Stomach (tissue), 8 donors: ENCODE measurements at regions not wholly inside any gene's neighbourhood (a gene's known extent, or its start where the extent isn't known, plus 50 kb on each side); places are given as distances from the start of the nearest gene placed in this dataset.

Experiments used
- DNase-seq, 2 donors: peaks; one replicate each; pipeline versions ENCODE4 v3.0.0 to v3.0.0-alpha.2; 2013 to 2019
- H3K27ac ChIP-seq, 5 donors: fragments of 200-600 bp in 4 of 5; sonication (generic) in 4 of 5; one replicate each; pipeline ENCODE4 v1.5.1; 2013 to 2019; ENCODE audit warnings: mild to moderate bottlenecking in 1 of 5, moderate library complexity in 1 of 5
- H3K27me3 ChIP-seq, 3 donors: fragments of 200-600 bp; sonication (generic); one replicate each; pipeline ENCODE4 v1.5.1; 2017 to 2019; ENCODE audit warnings: mixed run types in 1 of 3
- H3K36me3 ChIP-seq, 4 donors: fragments of 200-600 bp; sonication (generic); 1 replicate in 3 of 4; 2 replicates in 1 of 4; pipeline ENCODE4 v1.5.1; 2016 to 2019
- H3K4me1 ChIP-seq, 4 donors: fragments of 200-600 bp; sonication (generic); one replicate each; pipeline ENCODE4 v1.5.1; 2016 to 2019
- H3K4me3 ChIP-seq, 4 donors: fragments of 200-600 bp; sonication (generic) in 3 of 4; one replicate each; pipeline ENCODE4 v1.5.1; 2016 to 2019; ENCODE audit warnings: mild to moderate bottlenecking in 1 of 4
- H3K9me3 ChIP-seq, 4 donors: fragments of 200-600 bp; sonication (generic); one replicate each; pipeline ENCODE4 v1.5.1; 2016 to 2019
- EP300 ChIP-seq: sonication (generic); formaldehyde crosslinking; IDR thresholded peaks from one replicate; pipeline ENCODE4 v1.6.1; 2017; ENCODE audit warnings: antibody characterized with exemption
- POLR2A ChIP-seq, 4 donors: fragments of 450-650 bp; IDR thresholded peaks; one replicate each; pipeline ENCODE4 v1.6.1; 2016; ENCODE audit warnings: antibody characterized with exemption in 4 of 4, control low read depth in 2 of 4, mild to moderate bottlenecking in 1 of 4, moderate library complexity in 1 of 4
- POLR2AphosphoS5 ChIP-seq, 3 donors: sonication (generic); formaldehyde crosslinking; IDR thresholded peaks; one replicate each; pipeline ENCODE4 v1.6.1; 2016; ENCODE audit warnings: antibody characterized with exemption in 3 of 3
- WGBS, 5 donors: extraction: QIAGEN DNeasy Blood & Tissue Kit in 3 of 5; methylation state at CpG; one replicate each; pipeline versions ENCODE4 v1.1.5 to v1.1.7; 2013 to 2018; 5-methylcytosine and 5-hydroxymethylcytosine counted together
- intact Hi-C: fragments of 100-400 bp; cut with DNase I; formaldehyde crosslinking; loops from one replicate; pipeline ENCODE4 v1.15.1; 2023; ENCODE audit warnings: low total_unique reads
- TF ChIP-seq, protein P1 (sequence below), 7 experiments: fragments of 450-650 bp in 4 of 7; fragments of 200-600 bp in 3 of 7; sonication (generic) in 3 of 7; IDR thresholded peaks; one replicate each; pipeline ENCODE4 v1.5.1; 2016 to 2019; ENCODE audit warnings: antibody characterized with exemption in 7 of 7, control low read depth in 2 of 7, mild to moderate bottlenecking in 1 of 7
- donor health status: healthy with polysubstance abuse.
- donor health status: Bipolar disorder and iron deficiency.
- donor health status: healthy.

DNA sequence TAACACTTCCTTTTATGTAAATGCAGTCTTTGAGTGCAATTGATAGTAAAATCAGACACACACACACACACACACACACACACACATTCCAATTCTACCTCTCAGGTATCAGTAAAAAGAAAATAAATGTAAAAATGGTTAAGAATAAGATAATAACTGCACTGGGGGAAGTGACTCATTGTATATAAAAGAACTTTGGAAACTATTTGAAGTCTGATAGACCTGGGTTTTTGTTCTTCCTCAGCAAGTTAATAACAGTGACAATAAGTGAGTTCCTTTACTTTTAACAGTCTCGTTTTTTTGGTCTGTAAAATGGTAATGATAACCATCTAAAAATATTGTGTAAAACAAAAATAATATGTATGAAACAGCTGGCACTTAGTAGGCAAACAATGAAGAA lies 1815.0 kb downstream of the MRPL39 start:
- no peaks in the 10 kb centered on the region for H3K4me1 ChIP-seq
- peaks cover 0 to 5% (median 0%) of the 10 kb centered on the region in 4 donors for H3K9me3 ChIP-seq
- no peaks in the 10 kb centered on the region for H3K36me3 ChIP-seq
- TF ChIP-seq POLR2AphosphoS5 (IDR thresholded peaks at IDR 0.05): no peak
- TF ChIP-seq, protein P1, sequence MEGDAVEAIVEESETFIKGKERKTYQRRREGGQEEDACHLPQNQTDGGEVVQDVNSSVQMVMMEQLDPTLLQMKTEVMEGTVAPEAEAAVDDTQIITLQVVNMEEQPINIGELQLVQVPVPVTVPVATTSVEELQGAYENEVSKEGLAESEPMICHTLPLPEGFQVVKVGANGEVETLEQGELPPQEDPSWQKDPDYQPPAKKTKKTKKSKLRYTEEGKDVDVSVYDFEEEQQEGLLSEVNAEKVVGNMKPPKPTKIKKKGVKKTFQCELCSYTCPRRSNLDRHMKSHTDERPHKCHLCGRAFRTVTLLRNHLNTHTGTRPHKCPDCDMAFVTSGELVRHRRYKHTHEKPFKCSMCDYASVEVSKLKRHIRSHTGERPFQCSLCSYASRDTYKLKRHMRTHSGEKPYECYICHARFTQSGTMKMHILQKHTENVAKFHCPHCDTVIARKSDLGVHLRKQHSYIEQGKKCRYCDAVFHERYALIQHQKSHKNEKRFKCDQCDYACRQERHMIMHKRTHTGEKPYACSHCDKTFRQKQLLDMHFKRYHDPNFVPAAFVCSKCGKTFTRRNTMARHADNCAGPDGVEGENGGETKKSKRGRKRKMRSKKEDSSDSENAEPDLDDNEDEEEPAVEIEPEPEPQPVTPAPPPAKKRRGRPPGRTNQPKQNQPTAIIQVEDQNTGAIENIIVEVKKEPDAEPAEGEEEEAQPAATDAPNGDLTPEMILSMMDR (IDR thresholded peaks at IDR 0.05): no peak
- TF ChIP-seq POLR2A (IDR thresholded peaks at IDR 0.05): no peak
- no peak for TF ChIP-seq EP300
- intact Hi-C loops: no loop called here
- no peaks in the 10 kb centered on the region for H3K27me3 ChIP-seq
- no peak overlapping the region for H3K4me3 ChIP-seq
- H3K27ac ChIP-seq: no peak overlapping the region
- WGBS, 5 donors: 19 to 37% (median 28%) methylated on average over 1 of the region's 1 CpG
- no peak for DNase-seq

DNA sequence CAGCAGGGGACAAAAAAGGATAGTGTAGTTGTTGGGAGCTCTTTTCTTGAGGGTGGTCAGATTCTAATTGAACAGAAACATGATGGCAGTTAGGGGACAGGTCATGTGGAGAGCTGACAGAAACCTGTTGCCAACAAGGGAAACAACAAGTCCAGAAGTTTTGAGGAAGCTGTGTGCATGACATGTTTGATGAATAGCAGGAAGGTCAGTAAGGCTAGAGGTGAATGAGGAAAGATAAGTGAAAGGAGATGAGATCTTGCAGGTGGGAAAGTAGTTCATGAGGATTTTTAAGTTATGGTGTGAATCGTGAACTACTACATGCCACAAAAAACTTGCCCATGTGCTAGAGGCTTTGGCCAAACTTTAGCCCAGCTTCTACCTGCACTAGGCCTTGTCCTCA lies 1817.4 kb downstream of the MRPL39 start:
- H3K9me3 ChIP-seq: peaks cover 0 to 9% (median 0%) of the 10 kb centered on the region in 4 donors
- H3K4me1 ChIP-seq: no peaks in the 10 kb centered on the region
- H3K4me3 ChIP-seq: no peak overlapping the region
- DNase-seq: no peak
- WGBS, 5 donors: 72 to 91% (median 76%) methylated on average over 1 of the region's 1 CpG
- no peaks in the 10 kb centered on the region for H3K36me3 ChIP-seq
- intact Hi-C loops: no loop called here
- TF ChIP-seq POLR2AphosphoS5 (IDR thresholded peaks at IDR 0.05) (no peak), EP300 (no peak), POLR2A (IDR thresholded peaks at IDR 0.05) (no peak)
- TF ChIP-seq, protein P1 (IDR thresholded peaks at IDR 0.05): no peak
- no peaks in the 10 kb centered on the region for H3K27me3 ChIP-seq
- H3K27ac ChIP-seq: no peak overlapping the region

DNA sequence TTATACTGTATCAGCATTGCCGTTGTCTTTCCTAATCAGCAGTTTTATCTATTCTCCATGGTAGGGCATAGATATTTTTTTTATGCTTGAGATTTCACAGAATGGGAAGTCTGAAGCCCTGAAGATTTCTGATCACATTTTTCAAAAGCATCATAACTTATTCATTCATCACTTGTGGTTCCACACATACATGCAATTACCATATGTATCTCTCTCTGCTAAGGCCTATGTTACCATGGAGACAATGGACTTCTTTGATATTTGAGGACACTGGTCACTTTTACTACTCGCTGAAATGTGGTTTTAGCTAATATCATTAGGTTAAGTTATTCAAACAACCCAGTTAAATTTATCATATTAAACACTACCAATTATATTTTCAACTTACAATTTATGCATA lies 1827.0 kb downstream of the MRPL39 start:
- H3K4me3 ChIP-seq: no peak overlapping the region
- H3K27ac ChIP-seq: no peak overlapping the region
- no peaks in the 10 kb centered on the region for H3K27me3 ChIP-seq
- intact Hi-C loops: no loop called here
- H3K36me3 ChIP-seq: no peaks in the 10 kb centered on the region
- H3K4me1 ChIP-seq: no peaks in the 10 kb centered on the region
- peaks cover 0 to 4% (median 0%) of the 10 kb centered on the region in 4 donors for H3K9me3 ChIP-seq
- no peak for TF ChIP-seq POLR2AphosphoS5 (IDR thresholded peaks at IDR 0.05)
- TF ChIP-seq, protein P1 (IDR thresholded peaks at IDR 0.05): no peak
- no peak for TF ChIP-seq EP300
- TF ChIP-seq POLR2A (IDR thresholded peaks at IDR 0.05): no peak
- DNase-seq: no peak
- WGBS, 5 donors: 67 to 77% (median 71%) methylated on average over 2 of the region's 2 CpGs

DNA sequence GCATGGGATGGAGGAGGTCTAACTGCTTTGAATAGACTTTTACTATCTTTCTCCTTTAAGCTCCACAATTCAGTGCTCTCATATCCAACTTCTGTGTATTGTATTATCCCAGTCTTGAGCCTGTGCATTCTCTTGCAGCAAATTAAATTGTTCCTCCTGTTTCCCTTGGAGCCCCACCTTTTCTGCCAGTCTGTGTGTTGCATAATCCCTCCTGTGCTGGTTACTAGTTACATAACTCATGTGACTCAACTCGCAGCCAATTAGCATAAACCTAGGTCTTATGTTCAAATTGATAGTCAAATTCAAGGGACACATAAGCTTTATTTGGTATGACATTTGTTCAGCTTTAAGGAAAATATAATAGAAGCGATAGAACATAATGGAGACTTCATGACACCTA lies 1863.5 kb downstream of the MRPL39 start:
- TF ChIP-seq, protein P1 (IDR thresholded peaks at IDR 0.05): no peak
- TF ChIP-seq POLR2A (IDR thresholded peaks at IDR 0.05): no peak
- no peak for TF ChIP-seq EP300
- TF ChIP-seq POLR2AphosphoS5 (IDR thresholded peaks at IDR 0.05): no peak
- no peak for DNase-seq
- intact Hi-C loops: no loop called here
- Histone ChIP-seq H3K36me3 (no peaks in the 10 kb centered on the region), H3K27me3 (no peaks in the 10 kb centered on the region), H3K4me3 (no peak overlapping the region), H3K27ac (no peak overlapping the region), H3K4me1 (no peaks in the 10 kb centered on the region), H3K9me3 (peaks cover 0 to 19% (median 7%) of the 10 kb centered on the region in 4 donors)
- 72 to 94% (median 84%) methylated on average over 2 of the region's 2 CpGs for WGBS, 5 donors
